NCI-H748 (cell line): ENCODE measurements at regions not wholly inside any gene's neighbourhood (a gene's known extent, or its start where the extent isn't known, plus 50 kb on each side); places are given as distances from the start of the nearest gene placed in this dataset.

Source experiments
- DNase-seq: peaks from one replicate; lab custom pipeline; 2025; ENCODE audit not compliant: unreplicated experiment; lab: John Stamatoyannopoulos, UW

DNA sequence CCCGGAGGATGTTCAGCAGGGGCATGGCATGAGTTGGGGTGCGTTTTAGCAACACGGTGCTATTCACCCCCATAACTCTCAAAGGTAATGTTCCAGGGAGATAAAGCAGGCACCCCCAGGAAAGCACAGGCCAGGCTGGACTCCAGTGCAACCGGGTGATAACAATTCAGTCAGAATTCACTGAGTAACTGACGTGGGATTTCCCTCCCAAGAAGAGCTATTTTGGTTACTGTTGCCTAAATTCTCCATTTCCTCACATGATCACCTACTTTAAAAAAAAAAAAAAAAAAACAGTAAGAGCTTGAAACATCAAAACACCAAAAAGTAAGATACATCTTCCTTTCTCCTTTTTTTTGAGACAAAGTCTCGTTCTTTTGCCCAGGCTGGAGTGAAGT lies 137.6 kb upstream of the WWC1 start:
- DNase-seq, result no peak

GRCh38 chr5:168155585-168155984 lies 135.9 kb upstream of the WWC1 start:
- DNase-seq, result no peak

GRCh38 chr5:168156170-168156569 lies 135.3 kb upstream of the WWC1 start:
- DNase-seq, result peak; percentile 18

DNA sequence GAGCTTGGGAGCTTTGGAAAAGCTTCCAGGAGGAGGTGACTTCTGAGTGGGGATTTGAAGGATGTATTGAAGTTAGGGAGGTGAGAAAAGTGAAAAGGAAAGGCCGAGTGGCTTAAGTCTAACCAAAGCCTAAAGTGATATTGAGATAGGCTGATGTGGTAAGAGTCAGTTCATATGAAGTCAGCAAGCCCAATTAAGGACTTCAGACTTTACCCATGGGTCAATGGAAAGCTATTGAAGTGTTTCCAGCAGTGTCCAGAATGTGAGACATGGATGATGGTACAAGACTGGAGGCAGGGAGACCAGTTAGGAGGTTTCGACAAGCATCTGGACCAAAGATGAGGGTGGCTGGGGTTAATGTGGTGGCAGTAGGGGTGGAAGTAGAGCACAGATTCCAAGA lies 134.3 kb upstream of the WWC1 start:
- DNase-seq, result no peak

GRCh38 chr5:168159425-168159824 lies 132.0 kb upstream of the WWC1 start:
- DNase-seq, result peak; percentile 98

- DNase-seq, result peak; percentile 98
These were observed 129.0 kb upstream of the WWC1 start for GRCh38 chr5:168162464-168162863.

GRCh38 chr5:168163966-168164365 lies 127.5 kb upstream of the WWC1 start:
- DNase-seq, result no peak

- DNase-seq, result peak; percentile 88
These were observed 126.1 kb upstream of the WWC1 start for GRCh38 chr5:168165221-168165914.

DNA sequence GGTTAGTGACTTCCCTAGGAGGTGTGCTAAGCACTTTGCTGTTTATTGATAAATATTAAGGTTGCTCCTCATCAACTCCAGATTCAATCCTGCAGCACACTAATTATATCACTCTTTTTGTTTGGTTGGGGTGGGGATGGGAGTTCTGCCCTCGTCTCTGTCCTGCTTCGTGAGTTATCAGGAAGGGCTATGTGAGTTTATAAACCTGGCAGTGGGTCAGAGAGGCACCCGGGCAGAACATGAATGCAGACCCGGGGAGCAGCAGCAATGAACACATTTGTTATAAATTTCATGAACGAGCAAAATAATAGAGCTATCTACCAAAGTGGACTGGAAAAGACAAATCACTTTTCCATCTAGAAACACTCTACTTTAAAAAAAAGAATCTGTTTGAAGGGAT lies 125.5 kb upstream of the WWC1 start:
- no peak for DNase-seq

DNA sequence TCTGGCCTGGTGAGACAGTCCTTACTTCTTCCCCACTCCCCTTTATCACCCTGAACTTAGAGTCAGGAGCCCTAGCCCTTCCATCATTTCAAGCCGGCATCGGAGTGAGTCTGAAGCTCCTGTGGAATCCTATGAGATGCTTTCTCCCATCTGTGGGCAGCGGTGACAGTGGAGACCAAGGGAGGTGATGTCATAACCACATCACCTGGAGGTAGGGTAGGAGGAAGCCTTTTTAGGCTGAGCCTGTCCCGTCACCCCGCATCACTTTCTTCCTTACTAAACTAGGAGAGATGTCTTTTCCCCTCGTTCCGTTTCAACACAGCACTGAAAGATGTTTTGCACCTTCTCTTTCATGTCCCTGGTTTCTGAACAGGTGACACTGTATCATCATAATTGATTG lies 124.1 kb upstream of the WWC1 start:
- DNase-seq, result no peak

- no peak for DNase-seq
These were observed 122.3 kb upstream of the WWC1 start for GRCh38 chr5:168168978-168169698.

DNA sequence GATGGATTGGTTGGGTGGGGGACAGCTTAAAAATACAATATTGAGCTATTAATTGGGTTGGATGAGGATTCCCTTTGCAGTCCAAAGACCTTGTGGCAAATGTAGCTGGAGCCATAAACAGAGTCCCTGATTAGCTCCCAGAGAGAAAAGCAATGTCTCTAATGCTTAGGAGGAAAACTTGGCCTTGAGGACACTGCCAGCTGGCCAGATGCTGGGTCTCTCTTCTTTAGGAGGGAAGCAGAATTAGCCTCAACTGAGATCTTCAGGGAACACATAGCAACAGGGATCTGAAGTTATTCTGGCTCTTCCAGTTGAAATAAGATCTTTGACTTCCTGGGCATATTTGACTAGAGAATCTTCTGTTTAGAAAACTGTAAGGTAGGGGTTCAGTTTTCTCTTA lies 121.7 kb upstream of the WWC1 start:
- DNase-seq, result no peak

- DNase-seq, result no peak
These were observed 119.3 kb upstream of the WWC1 start for GRCh38 chr5:168171901-168172759.

GRCh38 chr5:168172760-168173223 lies 118.7 kb upstream of the WWC1 start:
- DNase-seq, result no peak

- DNase-seq, result peak; percentile 15
These were observed 117.1 kb upstream of the WWC1 start for GRCh38 chr5:168174376-168174775.

DNA sequence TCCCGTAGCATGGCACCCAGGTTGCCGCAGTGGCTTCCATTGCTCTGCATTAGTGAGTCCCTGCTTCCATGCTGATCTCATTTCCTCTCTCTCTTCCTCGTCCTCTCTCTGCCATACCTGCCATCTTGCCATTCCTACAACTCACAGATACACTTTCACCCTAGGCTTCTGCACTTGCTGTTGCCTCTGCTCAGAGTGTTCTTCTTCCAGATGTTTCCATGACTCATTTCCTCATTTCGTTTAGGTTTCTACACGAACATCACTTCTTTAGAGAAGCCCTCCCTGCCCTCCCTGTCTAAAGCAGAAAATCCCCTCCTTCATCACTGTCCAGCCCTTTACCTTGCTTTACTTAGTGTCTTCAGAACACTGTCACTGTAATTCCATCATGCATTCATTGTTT lies 115.2 kb upstream of the WWC1 start:
- no peak for DNase-seq

GRCh38 chr5:168176941-168177340 lies 114.5 kb upstream of the WWC1 start:
- no peak for DNase-seq

DNA sequence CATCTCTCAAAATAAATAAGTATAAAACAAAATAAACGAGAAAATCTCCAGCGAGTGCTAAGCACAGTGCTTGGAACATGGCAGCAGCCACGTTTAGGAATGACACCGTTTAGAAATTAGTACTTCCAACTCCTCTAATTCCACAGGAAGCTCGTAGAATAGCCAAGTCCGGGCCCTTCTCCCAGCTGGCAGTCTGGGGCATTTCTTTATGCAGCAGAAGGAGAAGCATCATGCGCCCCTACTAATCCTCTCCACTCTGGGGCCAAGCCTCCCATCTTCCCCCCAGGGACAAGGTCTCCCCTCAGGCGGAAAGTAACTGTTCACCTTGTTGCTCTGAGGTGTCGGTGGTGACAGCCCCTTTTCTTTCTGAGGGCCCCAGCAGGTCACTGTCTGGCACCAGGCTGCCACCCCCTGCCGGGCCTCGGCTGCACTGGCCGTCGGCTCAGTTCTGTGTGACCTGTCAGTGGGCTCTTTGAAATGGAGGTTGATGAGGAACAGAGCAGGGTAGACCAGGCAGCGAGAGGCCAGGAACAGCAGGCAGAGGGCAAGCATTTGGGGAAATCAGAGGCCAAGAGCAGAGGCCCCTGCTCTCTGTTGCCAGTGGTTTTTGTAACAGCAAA lies 113.5 kb upstream of the WWC1 start:
- DNase-seq, result no peak

- DNase-seq, result no peak
These were observed 112.3 kb upstream of the WWC1 start for GRCh38 chr5:168179192-168179593.

GRCh38 chr5:168182269-168182668 lies 109.2 kb upstream of the WWC1 start:
- DNase-seq, result no peak

GRCh38 chr5:168184103-168184502 lies 107.3 kb upstream of the WWC1 start:
- DNase-seq, result no peak
